Ovary (tissue), 3 donors: ENCODE measurements at regions not wholly inside any gene's neighbourhood (a gene's known extent, or its start where the extent isn't known, plus 50 kb on each side); places are given as distances from the start of the nearest gene placed in this dataset.
"Not testable (repeated sequence)": the region's sequence is repeated elsewhere in the genome, so short reads cannot be mapped to it uniquely, and the experiment has no call there.

ENCODE experiments used
- POLR2A ChIP-seq: fragments of 450-650 bp; IDR thresholded peaks from one replicate; pipeline ENCODE4 v1.6.1; 2017; ENCODE audit warnings: antibody characterized with exemption, mild to moderate bottlenecking, moderate library complexity
- TF ChIP-seq, protein P1 (sequence below), 3 donors: fragments of 450-650 bp in 2 of 3; fragments of 200-600 bp in 1 of 3; IDR thresholded peaks; one replicate each; pipeline versions ENCODE4 v1.5.1 to v1.8.0; 2016 to 2022; ENCODE audit warnings: antibody characterized with exemption in 3 of 3, mild to moderate bottlenecking in 1 of 3
- donor health status: DM: no; HTN: no; CAD: no.

DNA sequence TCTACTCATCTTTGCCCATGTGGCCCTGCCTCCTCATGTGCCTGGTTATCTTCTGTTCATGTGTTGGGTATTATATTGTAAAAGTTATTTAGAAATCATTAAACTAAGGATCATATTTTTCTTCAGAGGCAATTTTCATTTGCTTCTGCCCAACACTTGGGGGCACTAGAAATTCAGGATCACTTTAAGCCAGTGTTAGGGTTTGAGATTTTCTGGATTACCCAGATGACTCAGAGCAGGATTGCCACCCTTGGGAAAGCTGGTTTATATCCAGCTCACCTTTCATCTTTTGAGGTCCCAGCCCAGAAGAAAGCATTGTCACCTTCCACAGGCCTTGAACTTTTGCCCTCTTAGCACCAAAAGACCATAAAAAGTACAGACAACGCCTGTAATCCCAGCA, 99.4 kb upstream of the NBPF12 start:
- TF ChIP-seq, protein P1, sequence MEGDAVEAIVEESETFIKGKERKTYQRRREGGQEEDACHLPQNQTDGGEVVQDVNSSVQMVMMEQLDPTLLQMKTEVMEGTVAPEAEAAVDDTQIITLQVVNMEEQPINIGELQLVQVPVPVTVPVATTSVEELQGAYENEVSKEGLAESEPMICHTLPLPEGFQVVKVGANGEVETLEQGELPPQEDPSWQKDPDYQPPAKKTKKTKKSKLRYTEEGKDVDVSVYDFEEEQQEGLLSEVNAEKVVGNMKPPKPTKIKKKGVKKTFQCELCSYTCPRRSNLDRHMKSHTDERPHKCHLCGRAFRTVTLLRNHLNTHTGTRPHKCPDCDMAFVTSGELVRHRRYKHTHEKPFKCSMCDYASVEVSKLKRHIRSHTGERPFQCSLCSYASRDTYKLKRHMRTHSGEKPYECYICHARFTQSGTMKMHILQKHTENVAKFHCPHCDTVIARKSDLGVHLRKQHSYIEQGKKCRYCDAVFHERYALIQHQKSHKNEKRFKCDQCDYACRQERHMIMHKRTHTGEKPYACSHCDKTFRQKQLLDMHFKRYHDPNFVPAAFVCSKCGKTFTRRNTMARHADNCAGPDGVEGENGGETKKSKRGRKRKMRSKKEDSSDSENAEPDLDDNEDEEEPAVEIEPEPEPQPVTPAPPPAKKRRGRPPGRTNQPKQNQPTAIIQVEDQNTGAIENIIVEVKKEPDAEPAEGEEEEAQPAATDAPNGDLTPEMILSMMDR (IDR thresholded peaks at IDR 0.05), result not testable (repeated sequence)
- not testable (repeated sequence) for TF ChIP-seq POLR2A
